ENCODE measurements at regions not wholly inside any gene's neighbourhood (a gene's known extent, or its start where the extent isn't known, plus 50 kb on each side); places are given as distances from the start of the nearest gene placed in this dataset.

- H3K27ac ChIP-seq (ENCODE audit: low read length), result no peak overlapping the region
- ChIA-PET CTCF (no interaction called here), POLR2A (no interaction called here)
- H3K4me1 ChIP-seq (ENCODE audit: control insufficient read depth, insufficient read depth, low read length), result no peaks in the 10 kb centered on the region
- in situ Hi-C loops (cut with HindIII; ENCODE audit: low pct_unique_long_range_greater_than_20kb, low sequenced_read_pairs) (no loop called here), intact Hi-C loops (cut with micrococcal nuclease; ENCODE audit: unreplicated experiment) (no loop called here)
- no peaks in the 10 kb centered on the region for H3K9me3 ChIP-seq (ENCODE audit: control insufficient read depth, insufficient read depth, low read depth, low read length)
- H3K36me3 ChIP-seq (ENCODE audit: control insufficient read depth, insufficient read depth, low read length), result no peaks in the 10 kb centered on the region
- H3K4me3 ChIP-seq (ENCODE audit: low read depth in 2 of 2, low read length in 2 of 2), result no peak overlapping the region
- DNase-seq (ENCODE audit: low read depth, low spot score), result no peak
- BruUV-seq (replicated peaks), result no TSS peak
- TF ChIP-seq POLR2AphosphoS5 (IDR thresholded peaks at IDR 0.05; ENCODE audit: low read depth, low read length) (no peak), CTCF (IDR thresholded peaks at IDR 0.05) (no peak), REST (IDR thresholded peaks at IDR 0.05; ENCODE audit: insufficient read depth in 1 of 2, low read depth in 2 of 2, low read length in 1 of 2) (no peak), TCF7L2 (IDR thresholded peaks at IDR 0.05; ENCODE audit: low read depth, low read length) (no peak), SIN3A (IDR thresholded peaks at IDR 0.05; ENCODE audit: borderline replicate concordance, insufficient read depth, low read depth, low read length) (no peak)
- H3K27me3 ChIP-seq (ENCODE audit: control insufficient read depth, insufficient read depth, low read length), result peaks cover 8% of the 10 kb centered on the region
- ATAC-seq, result no peak
Measured at GRCh38 chr1:157384258-157384657, 168.1 kb downstream of the FCRL5 start.

GRCh38 chr1:157382351-157382750, 170.0 kb downstream of the FCRL5 start:
- CTCF ChIA-PET, result no interaction called here
- TF ChIP-seq TCF7L2 (IDR thresholded peaks at IDR 0.05; ENCODE audit: low read depth, low read length) (no peak), SIN3A (IDR thresholded peaks at IDR 0.05; ENCODE audit: borderline replicate concordance, insufficient read depth, low read depth, low read length) (no peak), POLR2AphosphoS5 (IDR thresholded peaks at IDR 0.05; ENCODE audit: low read depth, low read length) (no peak), REST (IDR thresholded peaks at IDR 0.05; ENCODE audit: insufficient read depth in 1 of 2, low read depth in 2 of 2, low read length in 1 of 2) (no peak), CTCF (IDR thresholded peaks at IDR 0.05) (no peak)

More at GRCh38 chr1:157382351-157382750, 170.0 kb downstream of the FCRL5 start:
- H3K4me1 ChIP-seq (ENCODE audit: control insufficient read depth, insufficient read depth, low read length), result no peaks in the 10 kb centered on the region
- H3K36me3 ChIP-seq (ENCODE audit: control insufficient read depth, insufficient read depth, low read length), result no peaks in the 10 kb centered on the region
- no peak overlapping the region for H3K4me3 ChIP-seq (ENCODE audit: low read depth in 2 of 2, low read length in 2 of 2)
- ATAC-seq, result no peak
- in situ Hi-C loops (cut with HindIII; ENCODE audit: low pct_unique_long_range_greater_than_20kb, low sequenced_read_pairs) (no loop called here), intact Hi-C loops (cut with micrococcal nuclease; ENCODE audit: unreplicated experiment) (no loop called here)
- POLR2A ChIA-PET, result no interaction called here
- no peaks in the 10 kb centered on the region for H3K9me3 ChIP-seq (ENCODE audit: control insufficient read depth, insufficient read depth, low read depth, low read length)
- DNase-seq (ENCODE audit: low read depth, low spot score), result no peak
- H3K27me3 ChIP-seq (ENCODE audit: control insufficient read depth, insufficient read depth, low read length), result peaks cover 15% of the 10 kb centered on the region
- H3K27ac ChIP-seq (ENCODE audit: low read length), result no peak overlapping the region
- no TSS peak for BruUV-seq (replicated peaks)
